ENCODE measurements at regions not wholly inside any gene's neighbourhood (a gene's known extent, or its start where the extent isn't known, plus 50 kb on each side); places are given as distances from the start of the nearest gene placed in this dataset.

- TF ChIP-seq GABPA (IDR thresholded peaks at IDR 0.05 in 1 of 2, conservative IDR thresholded peaks at IDR 0.05 in 1 of 2) (no peak), CTCF (IDR thresholded peaks at IDR 0.05; ENCODE audit: low read depth, low read length, missing input control) (no peak), TAF1 (conservative IDR thresholded peaks at IDR 0.05) (no peak), FOXA1 (IDR thresholded peaks at IDR 0.05) (no peak), JUND (IDR thresholded peaks at IDR 0.05) (no peak), RAD21 (IDR thresholded peaks at IDR 0.05) (no peak), REST (IDR thresholded peaks at IDR 0.05) (no peak), SP1 (IDR thresholded peaks at IDR 0.05) (no peak)
- TF ChIP-seq, protein P1, sequence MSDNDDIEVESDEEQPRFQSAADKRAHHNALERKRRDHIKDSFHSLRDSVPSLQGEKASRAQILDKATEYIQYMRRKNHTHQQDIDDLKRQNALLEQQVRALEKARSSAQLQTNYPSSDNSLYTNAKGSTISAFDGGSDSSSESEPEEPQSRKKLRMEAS (IDR thresholded peaks at IDR 0.05) = no peak
Measured at GRCh38 chr20:51928931-51929330, 126.6 kb upstream of the SALL4 start.

Measured in liver (tissue), 3 donors.